Natural killer cell (primary cell): ENCODE measurements at regions not wholly inside any gene's neighbourhood (a gene's known extent, or its start where the extent isn't known, plus 50 kb on each side); places are given as distances from the start of the nearest gene placed in this dataset.

Source experiments
- ATAC-seq, 3 donors: fragments of 150-1000 bp in 2 of 3; fragments of 200-7000 bp in 1 of 3; cut with Tn5 transposase; 1 replicate in 1 of 3; 2 replicates in 2 of 3; pipeline ENCODE4 v1.10.0; 2021; ENCODE audit warnings: mild to moderate bottlenecking in 2 of 3, moderate library complexity in 2 of 3
- DNase-seq, 2 donors: peaks; one replicate each; pipeline versions ENCODE4 v3.0.0 to v3.0.0-alpha.2; 2013 to 2021; ENCODE audit warnings: mixed read lengths in 1 of 2
- H3K27ac ChIP-seq: one replicate; pipeline ENCODE4 v1.5.1; 2013; ENCODE audit warnings: mild to moderate bottlenecking, low read length
- H3K27me3 ChIP-seq: one replicate; pipeline ENCODE4 v1.6.1; 2013; ENCODE audit warnings: low read length; ENCODE audit not compliant: control insufficient read depth, insufficient read depth
- H3K36me3 ChIP-seq: one replicate; pipeline ENCODE4 v1.6.1; 2013; ENCODE audit warnings: low read length; ENCODE audit not compliant: control insufficient read depth, insufficient read depth
- H3K4me1 ChIP-seq: one replicate; pipeline ENCODE4 v1.6.1; 2013; ENCODE audit warnings: low read length; ENCODE audit not compliant: control insufficient read depth, insufficient read depth
- H3K4me3 ChIP-seq: one replicate; pipeline ENCODE4 v1.5.1; 2013; ENCODE audit warnings: low read length
- H3K9me3 ChIP-seq: one replicate; pipeline ENCODE4 v1.6.1; 2013; ENCODE audit warnings: low read length; ENCODE audit not compliant: control insufficient read depth, insufficient read depth
- H3K27ac Mint-ChIP-seq, 2 donors: one replicate each; pipeline ENCODE4 v1.8.0; 2022; ENCODE audit warnings: mild to moderate bottlenecking in 2 of 2, mixed read lengths in 2 of 2, moderate library complexity in 1 of 2
- H3K27me3 Mint-ChIP-seq, 2 donors: one replicate each; pipeline ENCODE4 v1.8.0; 2022; ENCODE audit warnings: low read depth in 2 of 2, mixed read lengths in 2 of 2
- H3K36me3 Mint-ChIP-seq: one replicate; pipeline ENCODE4 v1.8.0; 2022; ENCODE audit warnings: mixed read lengths
- H3K4me1 Mint-ChIP-seq, 2 donors: one replicate each; pipeline ENCODE4 v1.8.0; 2022; ENCODE audit warnings: mixed read lengths in 2 of 2
- H3K4me3 Mint-ChIP-seq: one replicate; pipeline ENCODE4 v1.8.0; 2022; ENCODE audit warnings: mild to moderate bottlenecking, moderate library complexity, mixed read lengths
- H3K9me3 Mint-ChIP-seq, 2 donors: one replicate each; pipeline ENCODE4 v1.8.0; 2022; ENCODE audit warnings: mixed read lengths in 2 of 2
- WGBS: methylation state at CpG from one replicate; pipeline ENCODE4 v1.1.7; 2013; ENCODE audit warnings: missing lambda C conversion rate; ENCODE audit not compliant: insufficient coverage; 5-methylcytosine and 5-hydroxymethylcytosine counted together
- intact Hi-C: fragments of 100-400 bp; cut with micrococcal nuclease; formaldehyde crosslinking; loops from one replicate; pipeline ENCODE4 v1.14.2; 2022
- TF ChIP-seq, protein P1 (sequence below): fragments of 200-600 bp; IDR thresholded peaks from one replicate; pipeline ENCODE4 v1.8.0; 2022; ENCODE audit warnings: antibody characterized with exemption

DNA sequence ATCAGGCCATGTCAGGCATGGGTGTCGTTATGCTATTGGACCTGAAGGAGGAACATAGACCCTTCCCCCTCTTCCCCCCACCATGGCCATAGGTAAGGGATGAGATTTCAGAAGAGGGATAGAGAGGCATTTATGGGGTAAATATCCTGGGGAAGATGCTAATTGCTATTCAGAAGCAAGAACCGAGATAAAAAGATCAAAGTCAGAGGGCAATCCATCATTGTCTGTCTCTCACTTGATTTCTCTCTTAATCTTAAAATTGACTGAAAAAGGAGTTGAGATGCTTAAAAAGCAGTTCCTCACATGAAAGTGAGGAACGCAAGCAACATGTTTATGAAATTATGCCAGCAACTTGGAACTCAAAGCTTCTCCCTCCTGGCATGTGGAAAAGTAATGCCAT is 212.0 kb downstream of the RPAP3 start:
- WGBS: 89% methylated on average over 2 of the region's 3 CpGs
- Mint-ChIP-seq H3K36me3 (no peaks in the 10 kb centered on the region), H3K27me3 (peaks cover 24 to 30% of the 10 kb centered on the region in 2 donors), H3K4me3 (no peak overlapping the region), H3K27ac (no peak overlapping the region), H3K4me1 (no peaks in the 10 kb centered on the region), H3K9me3 (no peaks in the 10 kb centered on the region)
- Histone ChIP-seq H3K4me1 (no peaks in the 10 kb centered on the region), H3K9me3 (peaks cover 8% of the 10 kb centered on the region), H3K27ac (no peak overlapping the region), H3K4me3 (no peak overlapping the region), H3K36me3 (no peaks in the 10 kb centered on the region), H3K27me3 (no peaks in the 10 kb centered on the region)
- TF ChIP-seq, protein P1, sequence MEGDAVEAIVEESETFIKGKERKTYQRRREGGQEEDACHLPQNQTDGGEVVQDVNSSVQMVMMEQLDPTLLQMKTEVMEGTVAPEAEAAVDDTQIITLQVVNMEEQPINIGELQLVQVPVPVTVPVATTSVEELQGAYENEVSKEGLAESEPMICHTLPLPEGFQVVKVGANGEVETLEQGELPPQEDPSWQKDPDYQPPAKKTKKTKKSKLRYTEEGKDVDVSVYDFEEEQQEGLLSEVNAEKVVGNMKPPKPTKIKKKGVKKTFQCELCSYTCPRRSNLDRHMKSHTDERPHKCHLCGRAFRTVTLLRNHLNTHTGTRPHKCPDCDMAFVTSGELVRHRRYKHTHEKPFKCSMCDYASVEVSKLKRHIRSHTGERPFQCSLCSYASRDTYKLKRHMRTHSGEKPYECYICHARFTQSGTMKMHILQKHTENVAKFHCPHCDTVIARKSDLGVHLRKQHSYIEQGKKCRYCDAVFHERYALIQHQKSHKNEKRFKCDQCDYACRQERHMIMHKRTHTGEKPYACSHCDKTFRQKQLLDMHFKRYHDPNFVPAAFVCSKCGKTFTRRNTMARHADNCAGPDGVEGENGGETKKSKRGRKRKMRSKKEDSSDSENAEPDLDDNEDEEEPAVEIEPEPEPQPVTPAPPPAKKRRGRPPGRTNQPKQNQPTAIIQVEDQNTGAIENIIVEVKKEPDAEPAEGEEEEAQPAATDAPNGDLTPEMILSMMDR: no peak
- intact Hi-C loops: no loop called here
- DNase-seq: no peak
- ATAC-seq: no peak

DNA sequence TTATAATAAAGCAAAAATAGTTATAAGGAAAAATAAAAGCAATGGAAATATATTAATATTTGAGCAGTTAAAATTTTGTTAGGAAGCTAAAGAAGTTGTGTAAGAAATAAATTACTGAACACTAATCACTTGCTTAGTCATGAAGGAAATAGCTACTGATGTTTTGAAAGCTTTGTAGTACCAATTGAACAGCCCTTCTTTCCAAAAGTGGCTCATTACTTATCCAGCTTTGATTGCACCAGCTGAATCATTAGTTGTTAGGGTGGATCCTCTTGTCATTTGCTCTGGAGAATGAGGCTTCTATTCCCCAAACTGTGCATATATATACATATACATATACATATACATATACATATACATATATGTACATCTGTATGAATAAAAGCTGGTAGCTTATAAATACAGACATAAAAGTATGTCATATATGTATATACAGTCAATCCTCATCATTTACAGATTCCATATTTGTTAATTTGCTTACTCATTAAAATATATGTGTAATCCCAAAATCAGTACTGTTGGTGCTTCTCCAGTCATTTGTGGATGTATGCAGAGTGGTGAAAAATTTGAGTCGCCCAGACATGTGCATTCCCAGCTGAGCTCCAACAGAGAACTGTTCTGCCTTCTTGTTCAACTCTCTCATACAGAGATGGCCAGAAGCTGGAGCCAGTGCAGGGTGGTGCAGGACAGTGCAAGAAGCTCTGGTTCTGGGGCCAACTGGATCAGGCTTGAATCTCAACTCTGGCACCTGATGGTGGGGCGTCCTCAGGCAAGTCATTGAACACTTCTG is 214.1 kb downstream of the RPAP3 start:
- no peak for ATAC-seq
- Histone ChIP-seq H3K9me3 (no peaks in the 10 kb centered on the region), H3K36me3 (no peaks in the 10 kb centered on the region), H3K27me3 (no peaks in the 10 kb centered on the region), H3K4me1 (no peaks in the 10 kb centered on the region), H3K4me3 (no peak overlapping the region), H3K27ac (no peak overlapping the region)
- intact Hi-C loops: no loop called here
- no peak overlapping the region for H3K27ac Mint-ChIP-seq
- H3K4me1 Mint-ChIP-seq: no peaks in the 10 kb centered on the region
- no peak for DNase-seq
- no peak overlapping the region for H3K4me3 Mint-ChIP-seq
- peaks cover 18 to 27% of the 10 kb centered on the region in 2 donors for H3K27me3 Mint-ChIP-seq
- H3K36me3 Mint-ChIP-seq: no peaks in the 10 kb centered on the region
- H3K9me3 Mint-ChIP-seq: no peaks in the 10 kb centered on the region
- WGBS: 75% methylated on average over 2 of the region's 2 CpGs
- TF ChIP-seq, protein P1: no peak

DNA sequence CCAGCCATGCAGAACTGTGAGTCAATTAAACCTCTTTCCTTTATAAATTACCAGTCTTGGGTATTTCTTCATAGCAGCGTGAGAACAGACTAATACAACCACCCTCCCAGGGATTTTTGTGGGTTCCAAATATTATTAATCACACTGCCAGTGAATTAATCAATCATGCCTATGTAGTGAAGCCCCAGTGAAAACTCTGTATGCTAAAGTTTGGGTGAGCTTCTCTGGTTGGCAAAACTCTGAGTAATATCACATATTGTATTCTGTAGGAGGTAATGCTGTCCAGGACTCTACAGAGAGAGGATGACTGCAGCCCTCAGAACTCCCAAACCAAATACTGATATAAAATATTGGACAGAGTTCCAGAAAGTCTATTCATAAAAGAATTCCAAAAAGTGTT is 216.9 kb downstream of the RPAP3 start:
- H3K27me3 ChIP-seq: no peaks in the 10 kb centered on the region
- no peaks in the 10 kb centered on the region for H3K36me3 Mint-ChIP-seq
- H3K27ac Mint-ChIP-seq: no peak overlapping the region
- no peaks in the 10 kb centered on the region for H3K36me3 ChIP-seq
- H3K4me1 ChIP-seq: no peaks in the 10 kb centered on the region
- no peaks in the 10 kb centered on the region for H3K9me3 Mint-ChIP-seq
- H3K9me3 ChIP-seq: no peaks in the 10 kb centered on the region
- TF ChIP-seq, protein P1: no peak
- intact Hi-C loops: no loop called here
- H3K27ac ChIP-seq: no peak overlapping the region
- no peak for ATAC-seq
- 86% methylated on average over 1 of the region's 1 CpG for WGBS
- H3K4me1 Mint-ChIP-seq: no peaks in the 10 kb centered on the region
- peaks cover 17 to 41% of the 10 kb centered on the region in 2 donors for H3K27me3 Mint-ChIP-seq
- H3K4me3 Mint-ChIP-seq: no peak overlapping the region
- H3K4me3 ChIP-seq: no peak overlapping the region
- no peak for DNase-seq

DNA sequence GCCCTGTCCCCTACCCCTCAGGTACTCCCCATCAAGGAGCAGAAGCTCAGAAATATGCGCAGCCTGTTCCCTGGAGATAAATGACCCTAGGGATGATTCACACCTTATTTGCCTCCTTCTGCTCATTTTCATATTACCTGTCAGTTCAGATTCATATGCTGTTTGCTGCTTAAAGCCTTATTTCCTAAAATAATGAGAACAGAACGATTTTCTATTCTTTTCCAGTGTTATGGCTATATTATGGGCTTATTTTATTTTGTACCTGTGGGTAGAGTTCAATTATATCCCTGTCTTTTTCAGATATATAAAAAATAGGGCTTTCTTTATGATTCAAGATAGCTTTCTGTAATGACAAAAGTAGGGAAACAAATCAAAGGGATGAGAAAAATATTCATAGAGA is 224.8 kb downstream of the RPAP3 start:
- H3K4me3 Mint-ChIP-seq: no peak overlapping the region

More for the DNA sequence above, 224.8 kb downstream of the RPAP3 start:
- no peak overlapping the region for H3K27ac Mint-ChIP-seq
- peaks cover 34 to 69% of the 10 kb centered on the region in 2 donors for H3K27me3 Mint-ChIP-seq
- intact Hi-C loops: no loop called here
- Histone ChIP-seq H3K27ac (no peak overlapping the region), H3K36me3 (no peaks in the 10 kb centered on the region), H3K9me3 (no peaks in the 10 kb centered on the region), H3K27me3 (peaks cover 3% of the 10 kb centered on the region), H3K4me3 (no peak overlapping the region), H3K4me1 (no peaks in the 10 kb centered on the region)
- no peak for ATAC-seq
- 86% methylated on average over 1 of the region's 2 CpGs for WGBS
- TF ChIP-seq, protein P1: no peak
- no peak for DNase-seq
- H3K36me3 Mint-ChIP-seq: peaks cover 25% of the 10 kb centered on the region
- no peaks in the 10 kb centered on the region for H3K4me1 Mint-ChIP-seq
- H3K9me3 Mint-ChIP-seq: peaks cover 3 to 5% of the 10 kb centered on the region in 2 donors
